ENCODE measurements at regions not wholly inside any gene's neighbourhood (a gene's known extent, or its start where the extent isn't known, plus 50 kb on each side); places are given as distances from the start of the nearest gene placed in this dataset.

GRCh38 chr9:1907465-1907864 is 107.7 kb upstream of the SMARCA2 start:
- no peak for TF ChIP-seq CTCF (IDR thresholded peaks at IDR 0.05 in 4 of 5, conservative IDR thresholded peaks at IDR 0.05 in 1 of 5)
- no peak for TF ChIP-seq POLR2A (IDR thresholded peaks at IDR 0.05)
- intact Hi-C loops (cut with DNase I; ENCODE audit: low total_unique reads), result no loop called here
- DNase-seq, result no peak
- Histone ChIP-seq H3K4me1 (no peaks in the 10 kb centered on the region), H3K36me3 (no peaks in the 10 kb centered on the region), H3K4me3 (no peak overlapping the region), H3K27me3 (no peaks in the 10 kb centered on the region), H3K9me3 (no peaks in the 10 kb centered on the region), H3K27ac (no peak overlapping the region)
- in situ Hi-C loops (cut with MboI; ENCODE audit: low sequenced_read_pairs in 4 of 4), result loop anchor here in 1 of 4 donors (25.0 kb wide), 1 partner anchor 95 kb away; no protein-coding TSS in a partner anchor
- ATAC-seq, result no peak

DNA sequence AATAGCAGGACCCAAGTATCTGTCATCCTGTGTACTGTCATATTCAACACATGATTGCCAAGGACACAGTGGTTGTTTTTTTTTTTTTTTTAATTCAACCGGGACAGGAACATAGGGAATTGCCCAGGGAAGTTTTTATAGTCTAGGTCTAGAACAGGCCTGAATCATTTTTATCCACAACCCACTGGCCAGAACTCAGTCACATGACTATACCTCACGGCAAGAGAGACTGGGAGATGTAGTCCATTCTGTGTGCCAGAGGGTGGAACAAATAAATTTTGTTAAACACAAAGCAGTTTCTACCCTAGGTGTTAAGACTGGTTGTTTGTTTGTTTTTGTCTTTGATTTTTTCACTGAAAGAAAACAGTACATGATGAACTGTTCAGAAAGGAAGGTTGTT is 105.8 kb upstream of the SMARCA2 start:
- ATAC-seq (no peak), DNase-seq (no peak)
- in situ Hi-C loops (cut with MboI; ENCODE audit: low sequenced_read_pairs in 4 of 4) (loop anchor here in 1 of 4 donors (25.0 kb wide), 1 partner anchor 97 kb away; no protein-coding TSS in a partner anchor), intact Hi-C loops (cut with DNase I; ENCODE audit: low total_unique reads) (no loop called here)
- H3K36me3 ChIP-seq, result no peaks in the 10 kb centered on the region
- TF ChIP-seq POLR2A (IDR thresholded peaks at IDR 0.05), result no peak
- no peak for TF ChIP-seq CTCF (IDR thresholded peaks at IDR 0.05 in 4 of 5, conservative IDR thresholded peaks at IDR 0.05 in 1 of 5)
- no peaks in the 10 kb centered on the region for H3K4me1 ChIP-seq
- H3K27me3 ChIP-seq, result no peaks in the 10 kb centered on the region
- no peak overlapping the region for H3K27ac ChIP-seq
- no peaks in the 10 kb centered on the region for H3K9me3 ChIP-seq
- no peak overlapping the region for H3K4me3 ChIP-seq

DNA sequence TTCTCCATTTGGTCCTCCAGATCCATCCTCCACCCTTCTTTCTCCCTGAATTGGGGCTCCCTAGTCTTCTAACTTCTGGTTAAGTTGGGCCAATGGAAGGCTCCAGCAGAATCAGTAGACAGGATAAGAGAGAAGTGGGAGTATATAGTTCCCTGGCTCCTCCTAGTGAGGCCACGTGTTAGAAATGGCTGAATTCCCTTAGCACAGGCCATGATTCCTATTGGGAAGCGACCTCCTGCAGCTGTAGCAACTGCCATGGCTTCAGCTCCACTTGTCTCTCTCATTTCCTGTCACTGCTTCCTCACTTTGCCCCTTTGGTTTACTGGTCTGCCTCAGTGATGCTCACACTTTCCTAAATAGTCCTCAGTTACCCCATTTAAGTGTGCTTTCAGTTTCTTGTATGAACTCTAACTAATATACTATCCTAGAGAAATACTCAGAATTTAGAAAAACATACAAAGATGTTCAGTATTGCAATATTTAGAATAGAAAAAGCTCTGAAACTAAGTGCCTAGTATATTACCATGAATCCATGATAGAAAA is 104.8 kb upstream of the SMARCA2 start:
- no peaks in the 10 kb centered on the region for H3K36me3 ChIP-seq
- no peaks in the 10 kb centered on the region for H3K27me3 ChIP-seq
- intact Hi-C loops (cut with DNase I; ENCODE audit: low total_unique reads), result no loop called here
- TF ChIP-seq CTCF (IDR thresholded peaks at IDR 0.05 in 4 of 5, conservative IDR thresholded peaks at IDR 0.05 in 1 of 5) (no peak), POLR2A (IDR thresholded peaks at IDR 0.05) (no peak)
- H3K4me3 ChIP-seq, result no peak overlapping the region
- no peak for ATAC-seq
- no peak for DNase-seq
- H3K4me1 ChIP-seq, result no peaks in the 10 kb centered on the region
- H3K9me3 ChIP-seq, result no peaks in the 10 kb centered on the region
- no peak overlapping the region for H3K27ac ChIP-seq
- in situ Hi-C loops (cut with MboI; ENCODE audit: low sequenced_read_pairs in 4 of 4), result loop anchor here in 1 of 4 donors (25.0 kb wide), 1 partner anchor 98 kb away; no protein-coding TSS in a partner anchor

DNA sequence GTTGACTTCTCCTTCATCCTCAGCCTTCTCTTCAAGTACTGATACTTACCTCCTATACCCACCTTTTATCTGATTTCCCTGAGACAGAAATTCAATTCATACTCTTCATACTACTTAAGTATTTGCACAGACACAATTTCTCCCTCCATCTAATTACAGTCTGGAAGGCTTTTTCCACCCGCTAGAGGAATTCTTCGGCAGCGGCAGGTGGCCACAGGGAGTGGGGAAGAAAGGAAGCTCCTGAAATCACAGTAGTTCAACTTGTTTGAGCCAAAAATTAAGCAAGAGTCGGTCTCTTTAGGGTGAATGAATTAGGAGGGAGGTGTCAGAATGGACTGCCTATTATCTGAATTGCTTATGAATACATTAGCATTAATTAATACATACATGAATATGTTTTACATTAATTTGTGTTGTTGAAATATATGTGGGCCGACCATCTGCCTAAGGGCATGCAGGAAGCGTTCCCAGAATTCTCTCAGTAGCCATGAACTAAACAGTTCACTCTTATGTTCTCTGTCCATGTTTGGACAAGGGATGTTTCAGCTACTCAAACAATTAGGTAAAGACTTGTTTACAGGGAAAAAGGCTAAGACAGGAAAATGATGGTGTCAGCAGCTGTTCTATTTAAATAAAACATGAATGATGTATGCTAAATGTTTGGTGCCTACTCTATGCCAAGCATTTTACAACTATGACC is 101.4 kb upstream of the SMARCA2 start:
- intact Hi-C loops (cut with DNase I; ENCODE audit: low total_unique reads), result no loop called here

More for the DNA sequence above, 101.4 kb upstream of the SMARCA2 start:
- Histone ChIP-seq H3K27ac (no peak overlapping the region), H3K4me1 (no peaks in the 10 kb centered on the region), H3K36me3 (no peaks in the 10 kb centered on the region), H3K9me3 (no peaks in the 10 kb centered on the region), H3K4me3 (no peak overlapping the region), H3K27me3 (peaks cover 0 to 1% (median 0%) of the 10 kb centered on the region in 3 donors)
- DNase-seq (no peak), ATAC-seq (no peak)
- TF ChIP-seq CTCF (IDR thresholded peaks at IDR 0.05 in 4 of 5, conservative IDR thresholded peaks at IDR 0.05 in 1 of 5), result no peak
- no peak for TF ChIP-seq POLR2A (IDR thresholded peaks at IDR 0.05)
- in situ Hi-C loops (cut with MboI; ENCODE audit: low sequenced_read_pairs in 4 of 4), result loop anchor here in 1 of 4 donors (25.0 kb wide), 1 partner anchor 101 kb away; no protein-coding TSS in a partner anchor
